Endothelial cell (in vitro differentiated cells): ENCODE measurements at regions not wholly inside any gene's neighbourhood (a gene's known extent, or its start where the extent isn't known, plus 50 kb on each side); places are given as distances from the start of the nearest gene placed in this dataset.

Experiments used
- DNase-seq: peaks from one replicate; pipeline ENCODE4 v3.0.0; 2021; ENCODE audit warnings: low spot score
- H3K27ac Mint-ChIP-seq: one replicate; pipeline ENCODE4 v1.8.0; 2021; ENCODE audit warnings: mixed read lengths, inconsistent platforms; ENCODE audit not compliant: unreplicated experiment
- H3K27me3 Mint-ChIP-seq: one replicate; pipeline ENCODE4 v1.8.0; 2021; ENCODE audit warnings: mild to moderate bottlenecking, moderate library complexity, mixed read lengths, inconsistent platforms; ENCODE audit not compliant: unreplicated experiment
- H3K36me3 Mint-ChIP-seq: one replicate; pipeline ENCODE4 v1.8.0; 2021; ENCODE audit warnings: mild to moderate bottlenecking, low read depth, mixed read lengths, inconsistent platforms; ENCODE audit not compliant: unreplicated experiment
- H3K4me1 Mint-ChIP-seq: one replicate; pipeline ENCODE4 v1.8.0; 2021; ENCODE audit warnings: mild to moderate bottlenecking, mixed read lengths, inconsistent platforms; ENCODE audit not compliant: unreplicated experiment
- H3K4me3 Mint-ChIP-seq: one replicate; pipeline ENCODE4 v1.8.0; 2021; ENCODE audit warnings: mild to moderate bottlenecking, mixed read lengths, inconsistent platforms; ENCODE audit not compliant: unreplicated experiment
- H3K9me3 Mint-ChIP-seq: one replicate; pipeline ENCODE4 v1.8.0; 2021; ENCODE audit warnings: mixed read lengths, inconsistent platforms; ENCODE audit not compliant: unreplicated experiment
- CTCF ChIP-seq: fragments of 200-600 bp; sonication (generic); IDR thresholded peaks from one replicate; pipeline ENCODE4 v1.5.0; 2021; ENCODE audit warnings: antibody characterized with exemption; ENCODE audit not compliant: unreplicated experiment

DNA sequence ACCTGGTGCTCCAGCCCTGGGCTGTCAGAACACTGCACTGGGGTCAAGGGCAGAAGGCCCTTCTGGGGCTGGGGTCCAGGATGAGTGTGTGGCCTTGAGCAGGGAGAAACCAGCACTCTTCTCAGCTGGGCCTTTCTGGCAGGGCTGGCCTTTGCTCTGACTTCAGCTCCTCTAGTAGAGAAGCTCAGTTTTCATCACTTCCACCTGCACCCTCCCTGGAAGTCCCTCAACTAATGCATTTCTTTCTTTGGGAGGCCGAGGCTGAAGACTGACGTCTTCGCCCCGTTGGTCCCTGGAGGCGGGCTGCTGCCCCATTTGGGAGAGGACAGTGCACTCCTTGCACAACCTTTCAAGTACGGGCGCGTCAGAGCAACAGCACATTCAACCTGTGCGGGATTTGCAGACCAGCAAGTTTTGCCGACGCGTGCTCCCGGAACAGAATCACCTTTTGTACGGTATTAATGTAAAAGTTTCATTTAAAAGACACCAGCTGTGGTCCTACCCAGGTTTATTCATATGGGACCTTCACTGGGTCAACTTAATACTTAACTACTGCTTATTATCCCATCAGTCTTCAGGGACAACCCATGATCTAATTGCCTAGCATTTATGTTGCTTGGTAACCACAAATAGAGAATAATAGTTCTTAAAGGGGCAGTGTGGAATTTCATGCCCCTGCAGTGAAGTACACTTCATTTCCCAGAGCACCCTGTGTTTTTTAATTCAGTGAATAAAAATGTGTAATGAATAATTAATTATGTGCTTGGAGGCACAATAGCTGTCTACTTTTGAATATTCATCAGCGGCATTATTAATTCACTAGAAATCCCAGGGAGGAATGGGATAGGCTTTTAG is 134.8 kb upstream of the VRK1 start:
- no peak for DNase-seq
- no peaks in the 10 kb centered on the region for H3K36me3 Mint-ChIP-seq
- no peaks in the 10 kb centered on the region for H3K4me1 Mint-ChIP-seq
- H3K27me3 Mint-ChIP-seq, result peaks cover 8% of the 10 kb centered on the region
- H3K4me3 Mint-ChIP-seq, result no peak overlapping the region
- H3K9me3 Mint-ChIP-seq, result no peaks in the 10 kb centered on the region
- TF ChIP-seq CTCF, result no peak
- H3K27ac Mint-ChIP-seq, result no peak overlapping the region

DNA sequence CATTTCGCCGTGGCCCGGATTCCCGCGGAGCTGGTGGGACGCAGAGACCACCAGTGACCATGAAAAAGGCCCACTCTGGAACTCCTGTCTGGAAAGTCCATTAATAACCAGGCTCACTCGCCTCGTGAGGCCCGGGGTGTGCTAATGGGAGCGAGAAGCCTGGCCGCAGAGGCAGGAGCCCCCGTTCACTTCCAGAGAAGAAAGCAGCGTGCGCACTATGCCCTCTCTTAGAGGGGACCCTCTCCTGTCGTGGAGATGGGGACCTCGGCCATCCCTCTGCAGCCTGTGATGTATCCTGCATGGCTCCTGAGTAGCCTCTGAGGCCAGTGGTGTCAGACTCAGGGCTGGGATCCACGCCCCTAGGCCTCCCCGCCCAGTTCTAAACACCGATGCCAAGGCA is 134.1 kb upstream of the VRK1 start:
- Mint-ChIP-seq H3K9me3 (no peaks in the 10 kb centered on the region), H3K36me3 (no peaks in the 10 kb centered on the region), H3K4me1 (no peaks in the 10 kb centered on the region), H3K27me3 (peaks cover 8% of the 10 kb centered on the region), H3K4me3 (no peak overlapping the region), H3K27ac (no peak overlapping the region)
- TF ChIP-seq CTCF, result no peak
- no peak for DNase-seq

GRCh38 chr14:96663491-96664067 is 133.6 kb upstream of the VRK1 start:
- no peak for DNase-seq
- Mint-ChIP-seq H3K27ac (no peak overlapping the region), H3K27me3 (peaks cover 8% of the 10 kb centered on the region), H3K4me1 (peaks cover 3% of the 10 kb centered on the region), H3K36me3 (no peaks in the 10 kb centered on the region), H3K4me3 (no peak overlapping the region), H3K9me3 (no peaks in the 10 kb centered on the region)
- no peak for TF ChIP-seq CTCF

- Mint-ChIP-seq H3K27ac (no peak overlapping the region), H3K4me1 (peaks cover 5% of the 10 kb centered on the region), H3K9me3 (no peaks in the 10 kb centered on the region), H3K27me3 (peaks cover 8% of the 10 kb centered on the region), H3K4me3 (no peak overlapping the region), H3K36me3 (no peaks in the 10 kb centered on the region)
- DNase-seq, result no peak
- TF ChIP-seq CTCF, result no peak
Observed at GRCh38 chr14:96666088-96666487, 131.1 kb upstream of the VRK1 start.

DNA sequence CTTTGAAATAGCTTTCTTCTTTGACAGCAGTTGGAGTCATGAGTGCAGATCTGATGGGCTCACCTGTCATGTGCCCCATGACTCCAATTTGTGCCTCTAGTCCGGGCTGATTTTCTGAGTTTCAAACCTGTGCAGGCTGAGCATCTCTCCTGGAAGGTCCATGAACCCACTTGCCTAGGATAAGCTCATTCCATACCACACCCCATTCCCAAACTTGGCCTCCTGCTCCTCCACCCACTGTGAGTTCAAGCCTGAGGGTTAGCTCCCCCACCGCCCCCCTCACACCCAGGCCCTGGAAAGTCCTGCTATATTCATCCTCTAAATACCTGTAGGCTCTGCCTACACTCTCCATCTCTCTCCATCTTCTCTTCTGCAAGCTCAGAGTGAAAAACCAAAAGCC is 126.8 kb upstream of the VRK1 start:
- Mint-ChIP-seq H3K4me1 (peaks cover 5% of the 10 kb centered on the region), H3K27me3 (peaks cover 13% of the 10 kb centered on the region), H3K27ac (no peak overlapping the region), H3K4me3 (no peak overlapping the region), H3K9me3 (peaks cover 4% of the 10 kb centered on the region), H3K36me3 (no peaks in the 10 kb centered on the region)
- DNase-seq, result no peak
- TF ChIP-seq CTCF, result no peak
